ENCODE measurements at regions not wholly inside any gene's neighbourhood (a gene's known extent, or its start where the extent isn't known, plus 50 kb on each side); places are given as distances from the start of the nearest gene placed in this dataset.

GRCh38 chr10:120181154-120181553 is 275.9 kb upstream of the PLPP4 start:
- TF ChIP-seq CTCF (IDR thresholded peaks at IDR 0.05) (no peak), POLR2A (IDR thresholded peaks at IDR 0.05) (no peak)

All from thyroid gland (tissue), 4 donors.